HuH-7.5 (cell line): ENCODE measurements at regions not wholly inside any gene's neighbourhood (a gene's known extent, or its start where the extent isn't known, plus 50 kb on each side); places are given as distances from the start of the nearest gene placed in this dataset.
"Not testable (repeated sequence)": the region's sequence is repeated elsewhere in the genome, so short reads cannot be mapped to it uniquely, and the experiment has no call there.

Source experiments
- DNase-seq: peaks from one replicate; pipeline ENCODE4 v3.0.0; 2011; ENCODE audit warnings: low spot score

DNA sequence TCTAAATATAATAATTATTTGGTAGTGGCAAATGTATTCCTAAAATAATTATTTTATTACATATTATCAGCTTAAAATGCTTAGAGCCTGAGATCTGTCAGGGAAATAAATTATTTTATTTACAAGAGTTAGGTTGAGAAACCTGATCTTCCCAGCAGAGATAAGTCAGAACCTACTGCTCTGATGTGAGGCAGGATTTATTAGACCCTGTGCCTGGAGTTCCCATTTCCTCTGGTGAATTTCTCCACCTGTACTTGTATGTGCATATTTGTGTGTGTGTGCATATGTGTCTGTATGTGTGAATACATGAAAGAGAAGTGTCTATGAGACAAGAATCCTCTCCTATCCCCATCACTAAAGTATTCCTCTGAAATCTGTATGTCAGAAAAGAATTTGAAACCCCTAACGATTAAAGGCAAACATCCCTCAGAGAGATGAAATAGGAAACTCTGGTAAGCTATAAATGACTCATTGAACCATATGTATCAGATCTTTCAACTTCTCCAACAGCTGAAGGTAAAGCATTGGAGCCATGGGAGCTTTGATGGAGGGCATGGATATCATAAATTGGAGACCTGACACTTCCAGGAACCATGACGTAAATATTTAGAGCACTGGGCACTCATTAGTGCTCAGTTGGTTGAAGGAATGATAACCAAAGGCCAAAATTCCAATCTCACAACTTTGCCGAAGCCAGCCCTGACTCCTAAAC is 190.9 kb downstream of the XPNPEP1 start:
- DNase-seq, result no peak

DNA sequence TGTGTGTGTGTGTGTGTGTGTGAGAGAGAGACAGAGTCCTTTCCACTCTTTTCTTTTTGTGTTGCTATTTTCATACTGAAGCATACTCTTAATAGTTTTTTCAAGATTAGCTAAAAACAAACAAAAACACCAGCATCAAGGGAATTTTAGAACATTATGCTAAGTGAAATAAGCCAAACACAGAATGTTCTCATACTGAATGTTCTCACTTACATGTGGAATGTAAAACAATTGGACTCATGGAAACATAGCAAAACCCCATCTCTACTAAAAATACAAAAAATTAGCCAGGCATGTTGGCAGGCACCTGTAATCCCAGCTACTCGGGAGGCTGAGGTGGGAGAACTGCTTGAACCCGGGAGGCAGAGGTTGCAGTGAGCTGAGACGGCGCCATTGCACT is 193.4 kb downstream of the XPNPEP1 start:
- DNase-seq, result not testable (repeated sequence)

DNA sequence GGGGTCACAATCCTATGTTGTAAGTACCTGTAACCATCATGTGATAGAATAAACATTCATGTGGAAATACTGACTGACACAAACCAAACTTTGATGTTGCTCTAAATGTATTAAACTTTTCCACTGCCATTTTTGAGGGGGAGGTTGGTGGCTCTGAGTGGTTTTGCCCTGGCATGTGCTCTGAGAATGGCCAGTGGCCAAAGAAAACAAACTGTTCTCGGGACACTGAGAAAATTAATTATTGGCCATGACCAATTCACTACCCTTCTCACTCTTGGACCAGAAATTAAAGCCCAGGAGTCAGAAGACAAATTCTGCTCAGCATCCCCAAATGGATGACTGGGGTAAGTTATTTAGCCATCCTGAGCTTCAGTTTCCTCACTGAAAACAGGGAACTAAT is 195.9 kb downstream of the XPNPEP1 start:
- DNase-seq, result no peak

DNA sequence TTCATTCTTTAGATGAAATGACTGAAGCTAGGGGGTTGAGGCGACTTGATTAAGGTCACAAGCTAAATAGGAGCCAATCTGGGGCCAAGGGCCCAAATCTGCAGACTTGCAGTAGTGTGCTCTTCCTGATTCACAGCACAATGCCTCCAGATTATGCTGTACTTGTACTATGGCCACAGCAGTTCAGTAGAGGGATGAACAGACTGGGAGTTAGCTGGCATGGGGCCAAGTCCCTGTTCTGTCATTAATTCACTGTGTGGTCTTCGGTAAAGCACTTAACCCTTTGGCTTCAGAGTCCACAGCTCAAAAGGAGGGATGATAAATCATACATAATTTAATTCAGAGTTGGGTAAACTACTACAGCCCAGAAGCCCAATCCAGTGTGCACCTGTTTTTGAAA is 196.8 kb downstream of the XPNPEP1 start:
- no peak for DNase-seq

DNA sequence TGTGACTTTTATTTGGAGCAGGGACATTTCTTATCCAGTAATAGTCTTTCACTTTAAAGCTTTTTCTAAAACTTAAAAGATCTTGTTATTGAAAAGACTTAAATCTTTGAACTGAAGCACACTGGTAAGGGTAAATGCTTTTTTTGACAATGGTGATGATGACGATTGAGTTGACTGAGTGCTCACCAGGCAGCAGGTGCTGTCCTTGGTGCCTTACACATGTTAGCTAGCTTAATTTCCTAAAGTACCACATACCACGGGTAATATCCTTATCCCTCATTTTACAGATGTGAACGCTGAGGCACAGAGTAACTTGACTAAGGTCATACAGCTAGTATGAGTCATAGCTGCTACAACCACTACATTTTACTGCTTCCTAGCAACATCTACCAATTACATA is 200.0 kb downstream of the XPNPEP1 start:
- DNase-seq, result no peak

DNA sequence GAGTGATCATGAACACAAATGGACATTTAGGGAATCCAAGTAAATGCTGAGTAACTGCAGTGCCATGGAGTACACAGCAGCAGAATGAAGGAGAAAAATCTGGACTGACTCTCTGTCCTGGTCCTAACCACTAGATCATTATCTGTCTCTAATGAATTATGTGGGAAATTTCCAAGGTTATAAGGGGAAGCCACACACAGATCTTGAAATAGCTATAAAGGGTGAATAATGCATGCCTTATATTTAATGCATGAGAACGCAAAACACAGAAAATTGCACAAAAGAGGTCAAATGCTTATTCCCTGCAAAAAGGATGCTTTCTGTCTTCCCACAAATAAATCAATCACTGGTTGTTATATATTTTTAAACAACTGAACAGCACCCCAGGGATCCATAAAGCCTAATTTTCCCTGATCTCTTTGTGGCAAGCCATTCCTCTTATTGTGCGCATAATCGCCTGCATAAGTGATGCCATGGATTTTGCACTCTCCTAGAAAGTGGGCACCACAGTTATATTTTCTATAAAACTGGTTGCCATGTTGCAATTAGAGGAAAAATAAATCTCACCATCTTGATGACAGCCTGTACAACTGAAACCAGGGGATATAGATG is 201.8 kb downstream of the XPNPEP1 start:
- DNase-seq, result no peak

DNA sequence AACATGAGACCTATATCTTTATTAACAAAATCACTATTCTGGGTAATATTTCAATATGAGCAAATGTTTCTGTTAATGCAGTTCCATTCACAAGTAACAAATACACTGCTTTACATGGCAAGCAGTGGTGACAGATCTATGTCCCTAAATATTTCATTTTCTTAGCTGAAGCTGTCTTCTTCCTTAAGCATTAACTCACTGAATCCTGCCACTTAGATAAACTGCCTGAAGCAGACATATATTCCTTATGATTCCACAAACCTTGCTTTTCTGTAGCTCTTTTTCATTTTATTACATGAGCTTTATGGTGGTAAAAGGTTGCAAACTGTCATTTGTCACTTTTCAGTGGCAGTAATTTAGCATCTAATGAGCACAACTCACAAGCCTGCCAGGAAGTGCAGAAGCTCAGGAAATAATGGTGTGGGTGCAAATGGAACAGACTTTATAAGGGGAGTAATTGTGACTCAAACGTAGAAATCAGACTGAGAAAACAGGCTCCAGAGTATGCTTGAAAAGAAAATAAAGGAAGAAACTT is 217.2 kb downstream of the XPNPEP1 start:
- DNase-seq, result no peak

DNA sequence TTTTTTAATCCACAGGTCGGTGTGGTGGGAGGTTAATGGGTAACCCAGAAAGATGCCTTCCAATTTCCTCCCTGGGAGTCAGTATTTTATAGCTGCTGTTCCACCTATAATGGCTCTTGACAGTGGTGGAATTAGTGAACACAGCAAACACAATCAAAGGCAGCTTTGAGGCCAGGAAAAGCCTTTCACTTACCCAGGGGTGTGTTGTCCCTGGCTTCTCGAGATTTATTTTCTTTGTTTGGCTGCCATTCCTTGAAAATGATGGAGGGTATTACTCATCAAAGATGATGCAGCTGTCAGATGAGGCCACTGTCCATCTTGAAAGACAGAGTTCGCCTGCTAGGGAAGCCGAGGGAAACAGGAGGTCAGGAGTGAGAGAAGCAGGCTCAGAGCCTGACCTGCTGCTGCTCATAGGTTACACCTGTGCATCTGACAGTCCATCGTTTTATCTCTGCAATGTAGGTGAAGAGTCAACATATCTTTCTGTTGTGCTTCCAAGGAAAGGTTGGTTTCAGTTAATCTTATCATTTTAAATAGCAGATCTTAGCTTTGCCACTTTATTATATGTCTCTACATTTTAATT is 221.6 kb downstream of the XPNPEP1 start:
- DNase-seq, result no peak

DNA sequence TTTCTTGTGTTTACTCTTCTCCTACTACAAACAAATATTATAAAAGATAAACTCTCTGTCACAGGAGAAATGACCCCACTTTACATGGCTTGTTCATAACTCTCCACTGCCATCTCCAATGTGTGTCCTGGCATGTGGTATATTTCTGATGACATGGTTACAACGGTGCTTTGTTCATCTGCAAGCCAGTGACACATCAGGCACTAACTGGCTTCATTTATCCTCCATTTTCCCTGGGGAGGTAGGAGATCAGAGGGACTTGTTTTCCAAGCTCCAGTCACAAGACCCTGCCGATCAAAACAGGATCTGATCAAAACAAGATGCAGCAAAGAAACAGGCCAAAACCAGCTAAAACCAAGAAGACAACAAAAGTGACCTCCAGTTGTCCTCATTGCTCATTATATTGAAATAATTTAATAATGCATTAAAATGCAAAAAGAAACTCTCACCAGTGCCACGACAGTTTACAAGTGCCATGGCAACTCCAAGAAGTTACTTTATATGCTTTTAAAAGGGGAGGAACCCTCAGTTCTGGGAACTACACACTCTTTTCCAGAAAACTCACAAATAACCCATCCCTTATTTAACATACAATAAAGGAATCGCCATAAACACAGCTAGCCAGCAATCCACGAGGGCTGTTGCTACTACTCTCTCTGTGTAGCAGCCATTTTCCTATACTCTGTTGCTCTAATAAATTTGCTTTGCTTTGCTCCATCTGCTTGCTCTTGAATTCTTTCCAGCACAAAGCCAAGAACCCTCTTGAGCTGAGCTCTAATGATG is 224.2 kb downstream of the XPNPEP1 start:
- no peak for DNase-seq

DNA sequence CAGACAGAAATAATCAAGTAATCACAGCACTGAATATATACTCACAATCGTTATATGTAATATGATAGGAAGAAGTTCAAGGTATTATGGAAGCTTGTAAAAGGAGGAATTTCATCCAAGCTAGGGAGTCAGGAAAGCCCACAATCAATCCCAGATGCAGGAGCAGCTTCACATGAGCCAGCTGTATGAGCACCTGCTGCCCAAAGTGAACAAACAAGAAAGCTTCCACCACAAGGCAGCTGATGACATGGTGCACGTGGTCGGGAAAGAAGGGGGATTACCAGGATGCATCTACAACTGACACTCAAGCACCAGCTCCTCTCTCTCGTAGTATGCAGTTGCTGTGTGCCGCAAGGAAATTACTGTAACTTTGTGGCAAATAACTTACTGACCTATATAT is 225.2 kb downstream of the XPNPEP1 start:
- no peak for DNase-seq

DNA sequence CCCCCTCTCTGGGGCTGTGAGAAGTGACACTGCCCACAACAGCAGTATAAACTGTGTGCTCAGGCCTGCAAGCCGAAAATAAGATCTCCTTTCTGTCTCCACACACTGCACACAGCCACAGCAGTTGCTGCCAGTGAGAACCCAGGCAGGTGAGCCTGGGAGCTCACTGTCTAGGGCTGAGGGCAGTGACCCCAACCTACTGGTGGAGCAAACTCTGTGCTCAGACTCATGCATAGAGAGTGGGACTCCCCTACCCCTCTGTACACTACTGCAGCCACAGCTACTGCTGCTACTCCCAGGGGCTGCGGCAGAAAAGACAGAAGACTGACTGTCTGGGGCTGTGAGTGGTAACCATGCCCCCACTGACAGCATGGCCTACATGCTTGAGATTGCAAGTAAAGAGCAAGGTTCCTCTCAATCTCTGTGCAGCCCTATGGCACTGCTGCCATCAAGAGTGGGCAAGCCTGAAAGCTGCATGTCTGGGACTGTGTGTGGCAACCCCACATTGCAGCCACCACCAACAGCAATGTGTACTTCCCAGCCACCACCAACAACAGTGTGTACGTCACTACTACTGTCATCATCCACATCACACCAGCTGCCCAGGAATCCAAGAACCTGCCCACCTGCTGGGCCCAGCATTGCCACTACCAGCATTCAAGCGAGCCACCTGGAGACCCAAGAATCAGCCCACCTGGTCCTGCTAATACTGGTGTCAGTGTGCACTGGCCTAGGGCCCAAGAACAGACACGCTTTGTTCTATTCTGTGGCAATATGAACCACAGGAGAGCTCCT is 226.1 kb downstream of the XPNPEP1 start:
- no peak for DNase-seq

DNA sequence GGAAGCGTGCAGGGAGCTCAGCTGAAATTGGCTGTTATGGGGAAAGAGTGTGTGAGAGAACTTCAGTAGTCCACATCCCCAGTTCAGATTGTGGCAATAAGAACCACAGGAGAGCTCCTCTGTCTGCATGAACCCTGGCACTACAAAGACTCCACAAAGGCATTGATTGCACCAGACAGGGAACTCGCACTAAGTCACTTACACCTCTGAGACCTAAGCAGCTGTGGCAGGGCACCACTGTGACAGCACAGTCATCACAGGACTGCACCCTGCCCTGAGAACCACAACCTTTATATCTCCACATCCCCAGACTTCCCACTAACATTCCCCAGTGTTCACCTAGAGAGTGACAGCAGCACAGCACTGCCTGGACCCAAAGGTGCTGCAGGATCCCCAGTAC is 226.8 kb downstream of the XPNPEP1 start:
- no peak for DNase-seq

DNA sequence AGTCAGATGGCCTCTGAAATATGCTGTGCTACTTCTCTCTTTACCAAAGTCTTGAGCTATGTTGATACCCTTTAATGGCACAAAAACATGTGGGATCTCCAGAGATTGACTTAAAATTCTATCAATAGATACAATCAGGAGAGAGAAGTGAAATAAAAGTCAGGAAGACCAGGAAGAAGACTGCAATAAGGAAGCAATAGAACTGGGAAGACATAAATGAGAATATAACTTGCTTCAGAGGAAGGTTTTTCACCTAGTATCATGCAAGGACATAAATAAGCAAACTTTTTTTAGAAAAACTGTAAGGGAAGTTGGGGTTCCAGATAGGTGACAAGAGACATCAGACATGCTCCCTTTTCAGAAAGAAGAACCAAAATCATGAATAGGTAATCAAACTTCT is 227.3 kb downstream of the XPNPEP1 start:
- no peak for DNase-seq

DNA sequence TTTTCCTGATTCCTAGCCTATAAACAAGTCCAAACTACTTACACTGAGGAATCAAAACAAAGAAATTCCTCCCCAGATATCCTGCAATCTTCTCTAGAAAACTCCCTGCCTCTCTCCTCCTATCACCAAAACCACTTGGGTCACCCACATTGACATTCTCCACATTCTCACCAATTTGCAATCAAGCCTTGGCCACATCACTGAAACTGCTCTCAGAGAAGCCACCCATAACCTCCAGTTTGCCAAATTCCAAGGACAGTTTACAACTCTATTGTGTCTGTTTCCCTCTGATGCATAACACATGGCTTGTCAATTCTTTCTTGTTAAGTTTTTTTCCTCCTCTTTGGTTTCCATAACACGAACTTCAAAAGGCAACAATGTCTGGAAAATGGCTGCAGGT is 233.5 kb downstream of the XPNPEP1 start:
- no peak for DNase-seq

DNA sequence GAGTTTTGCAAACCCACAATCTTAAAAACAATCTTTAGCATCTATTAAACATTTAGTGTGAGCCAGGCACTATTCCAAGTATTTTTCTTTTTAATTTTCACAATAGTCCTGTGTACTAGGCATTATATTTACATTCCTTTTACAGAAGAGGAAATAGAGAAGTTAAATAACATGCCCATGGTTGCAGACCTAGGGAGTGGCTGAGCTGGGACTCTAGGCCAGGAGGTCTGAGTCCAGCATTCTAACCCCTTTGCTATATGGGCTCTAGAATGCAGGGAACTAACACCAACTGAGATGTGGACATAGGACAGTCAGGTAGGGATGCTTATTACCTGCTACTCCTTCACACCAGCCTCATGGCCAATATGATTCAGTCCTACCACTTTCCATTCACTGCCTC is 243.8 kb downstream of the XPNPEP1 start:
- no peak for DNase-seq

DNA sequence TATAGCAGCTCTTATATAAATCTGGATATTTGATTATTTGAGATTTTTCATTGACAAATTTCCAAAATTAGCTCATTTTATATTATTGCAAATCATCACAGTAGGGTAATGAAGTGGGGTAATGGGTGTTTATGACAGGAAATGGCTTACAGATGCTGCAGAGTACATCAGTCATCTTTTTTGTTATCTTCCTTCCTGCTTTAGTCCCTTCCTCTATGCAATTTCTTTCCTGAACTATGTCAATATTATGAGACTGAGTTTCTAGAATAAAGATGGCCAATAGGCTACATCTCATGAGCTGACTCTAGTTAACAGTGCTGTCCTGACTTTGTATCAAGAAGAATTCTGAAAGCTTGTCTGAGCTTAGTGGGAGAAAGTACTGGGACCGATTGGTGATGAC is 244.5 kb downstream of the XPNPEP1 start:
- DNase-seq, result no peak

DNA sequence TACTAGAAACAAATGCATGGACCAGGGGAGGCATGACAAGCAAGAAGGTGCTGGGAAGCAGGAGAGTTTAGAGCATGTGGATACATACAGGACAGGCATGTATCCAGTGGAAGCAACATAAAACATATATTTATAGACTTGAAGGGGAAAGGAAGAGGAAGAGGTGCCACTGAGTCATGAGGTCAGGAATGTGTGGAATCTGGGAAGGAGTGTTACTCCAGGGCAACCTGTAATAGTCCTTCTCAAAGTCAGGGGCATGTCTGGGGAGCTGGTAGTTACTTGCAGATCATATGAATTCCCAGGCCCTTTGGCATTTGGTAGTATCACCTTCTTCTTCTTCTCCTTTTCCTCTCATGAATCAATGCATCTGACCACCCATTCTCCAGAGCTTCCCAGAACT is 246.6 kb downstream of the XPNPEP1 start:
- no peak for DNase-seq

DNA sequence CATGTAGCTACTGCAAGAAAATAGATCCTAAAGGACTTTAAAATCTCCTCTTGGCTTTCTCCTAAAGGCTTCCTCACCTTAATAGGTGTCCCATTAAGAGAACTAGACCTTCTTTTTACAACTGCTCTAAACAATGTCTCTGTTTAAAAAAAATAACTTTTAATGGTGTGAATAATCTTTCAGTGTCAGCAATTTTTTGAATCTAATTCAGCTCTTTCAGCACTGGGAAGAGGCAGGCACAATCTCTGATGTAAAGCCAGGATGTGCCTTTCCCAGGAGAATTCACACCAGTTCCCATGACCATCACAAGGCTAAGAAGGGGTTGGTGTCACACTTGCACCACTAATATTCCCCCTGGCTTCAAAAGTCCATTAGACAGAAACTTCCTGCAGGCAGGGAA is 254.6 kb downstream of the XPNPEP1 start:
- DNase-seq, result no peak

DNA sequence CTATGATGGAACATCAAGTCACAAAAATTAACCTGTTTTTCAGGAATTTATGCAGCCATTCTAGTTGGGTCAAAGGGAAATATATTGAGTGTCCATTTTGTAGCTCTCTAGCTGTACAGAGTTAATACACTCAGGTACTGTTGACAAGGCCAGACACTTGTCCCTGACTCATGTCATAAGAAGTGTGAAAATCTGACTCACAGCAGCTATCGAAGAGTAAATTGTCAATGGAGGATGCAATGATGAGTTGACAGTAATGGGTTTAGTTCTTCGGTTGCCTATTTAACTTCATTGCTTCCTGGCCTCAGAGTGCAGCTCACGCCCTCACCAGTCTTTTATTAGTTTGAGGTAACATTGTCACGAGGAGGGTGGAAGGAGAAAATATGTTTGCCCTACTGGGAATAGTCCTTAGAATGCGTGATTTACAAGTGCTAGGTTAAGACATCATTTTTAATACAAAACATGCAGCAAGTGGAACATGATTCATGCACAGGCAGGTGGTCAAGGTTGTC is 255.1 kb downstream of the XPNPEP1 start:
- no peak for DNase-seq

DNA sequence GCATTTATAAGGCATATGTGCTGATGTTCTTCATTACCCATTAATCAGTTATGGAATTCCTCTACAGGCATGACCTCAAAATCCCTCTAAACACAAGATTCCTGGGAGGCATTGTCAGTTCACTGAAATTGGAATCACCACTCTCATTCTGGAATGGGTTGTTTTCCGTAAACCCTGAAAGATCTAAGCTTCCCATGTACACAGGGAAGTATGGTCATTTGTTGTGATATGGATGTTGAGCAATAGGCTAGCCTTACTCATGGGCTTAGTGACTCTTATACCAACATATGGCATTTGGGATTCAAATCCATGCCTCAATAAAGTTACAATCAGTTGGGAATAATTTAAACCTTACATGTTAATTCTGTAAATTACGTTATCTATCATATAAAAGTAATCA is 258.0 kb downstream of the XPNPEP1 start:
- DNase-seq, result no peak

DNA sequence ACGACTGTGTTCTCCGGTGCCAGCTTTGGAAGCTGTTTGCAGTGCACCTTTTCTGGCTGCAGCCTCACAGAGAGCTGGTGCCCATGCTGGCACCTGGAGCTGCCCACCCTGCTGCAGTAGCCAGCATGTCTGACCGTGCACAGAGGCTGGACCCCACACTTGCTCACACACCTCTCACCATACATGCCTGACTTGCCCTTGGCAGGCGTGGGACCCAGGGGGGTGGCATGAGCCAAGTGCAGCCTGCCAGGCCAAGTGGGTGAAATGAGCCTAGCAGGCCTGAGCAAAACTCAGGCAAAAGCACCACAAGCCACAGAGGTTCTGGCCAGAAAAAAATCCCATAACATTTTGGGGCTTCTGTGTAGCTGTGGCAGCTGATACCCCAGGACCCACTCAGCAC is 258.8 kb downstream of the XPNPEP1 start:
- no peak for DNase-seq

DNA sequence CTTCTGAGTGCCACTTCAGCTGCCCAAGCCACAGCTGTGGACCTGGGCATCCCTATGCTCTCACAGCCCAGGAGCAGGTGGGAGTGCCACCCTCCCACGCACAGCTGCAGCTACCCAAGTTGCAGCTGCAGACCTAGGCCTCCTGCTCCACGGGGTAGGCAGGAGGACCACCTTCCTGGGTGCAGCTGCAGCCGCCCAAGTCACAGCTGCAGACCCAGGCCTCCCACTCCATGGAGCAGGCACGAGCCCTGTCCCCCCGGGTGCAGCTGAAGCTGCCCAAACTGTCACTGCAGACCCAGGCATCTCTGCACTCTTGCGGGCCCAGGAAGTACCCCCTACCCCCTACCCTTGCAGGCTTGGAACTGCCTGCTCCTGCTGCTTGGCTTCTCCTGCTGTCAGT is 260.2 kb downstream of the XPNPEP1 start:
- no peak for DNase-seq
